ENCODE measurements at regions not wholly inside any gene's neighbourhood (a gene's known extent, or its start where the extent isn't known, plus 50 kb on each side); places are given as distances from the start of the nearest gene placed in this dataset.
"Not testable (repeated sequence)": the region's sequence is repeated elsewhere in the genome, so short reads cannot be mapped to it uniquely, and the experiment has no call there.

GRCh38 chr16:88260881-88261665 lies 121.7 kb upstream of the ZNF469 start:
- TF ChIP-seq CTCF, POLR2A (IDR thresholded peaks at IDR 0.05): not testable (repeated sequence)
